A673 (cell line): ENCODE measurements at regions not wholly inside any gene's neighbourhood (a gene's known extent, or its start where the extent isn't known, plus 50 kb on each side); places are given as distances from the start of the nearest gene placed in this dataset.
A peak's percentile ranks its signal among the peaks of the same experiment; 100 is the strongest.

ENCODE experiments used
- BruUV-seq: library from RNA; stranded (reverse); fragments of 400-500 nt; replicated peaks from 2 replicates; lab custom pipeline; 2021; lab: Mats Ljungman, UMichigan
- CTCF ChIA-PET: fragments of 300-600 bp; sonication (Branson Sonifier 250); formaldehyde crosslinking; loops from one replicate; lab custom pipeline; 2022; ENCODE audit warnings: antibody characterized with exemption; lab: Charles Lee
- POLR2A ChIA-PET: fragments of 300-600 bp; sonication (Branson Sonifier 250); formaldehyde crosslinking; loops from one replicate; lab custom pipeline; 2022; ENCODE audit warnings: antibody characterized with exemption; ENCODE audit not compliant: low non-redundant PET; lab: Charles Lee
- DNase-seq: peaks from one replicate; pipeline ENCODE4 v3.0.0-alpha.2; 2015; ENCODE audit warnings: low spot score
- H3K27ac ChIP-seq: fragments of 200-600 bp; sonication (generic); 2 replicates; pipeline ENCODE4 v1.5.1; 2016; ENCODE audit warnings: mixed run types, low read depth, mild to moderate bottlenecking, mixed read lengths, antibody characterized with exemption, low read length; ENCODE audit not compliant: poor library complexity, severe bottlenecking
- H3K27me3 ChIP-seq: fragments of 200-600 bp; sonication (generic); replicated peaks from 2 replicates; pipeline ENCODE4 v1.6.1; 2017; ENCODE audit warnings: mixed run types, low read depth, mild to moderate bottlenecking, mixed read lengths, antibody characterized with exemption, low read length; ENCODE audit not compliant: insufficient read depth, poor library complexity
- H3K36me3 ChIP-seq: fragments of 200-600 bp; sonication (generic); 2 replicates; pipeline ENCODE4 v1.6.1; 2016; ENCODE audit warnings: mixed run types, mild to moderate bottlenecking, mixed read lengths, antibody characterized with exemption, low read length; ENCODE audit not compliant: insufficient read depth, poor library complexity, severe bottlenecking
- H3K4me1 ChIP-seq: fragments of 200-600 bp; sonication (generic); 2 replicates; pipeline ENCODE4 v1.6.1; 2017; ENCODE audit warnings: mixed run types, mild to moderate bottlenecking, mixed read lengths, antibody characterized with exemption, low read length; ENCODE audit not compliant: insufficient read depth, poor library complexity, severe bottlenecking
- H3K4me3 ChIP-seq: fragments of 200-600 bp; sonication (generic); 2 replicates; pipeline ENCODE4 v1.5.1; 2016; ENCODE audit warnings: low read depth, mixed run types, mild to moderate bottlenecking, mixed read lengths, low read length; ENCODE audit not compliant: poor library complexity, severe bottlenecking
- H3K9me3 ChIP-seq: fragments of 200-600 bp; sonication (generic); 2 replicates; pipeline ENCODE4 v1.6.1; 2016; ENCODE audit warnings: mixed run types, low read depth, mild to moderate bottlenecking, mixed read lengths, antibody characterized with exemption, low read length; ENCODE audit not compliant: poor library complexity, severe bottlenecking
- EZH2 ChIP-seq: fragments of 200-600 bp; sonication (generic); IDR thresholded peaks from 2 replicates; pipeline ENCODE4 v1.6.1; 2017; ENCODE audit warnings: borderline replicate concordance, low read depth, mild to moderate bottlenecking, mixed read lengths, antibody characterized with exemption, low read length; ENCODE audit not compliant: poor library complexity, severe bottlenecking
- intact Hi-C: fragments of 100-400 bp; cut with micrococcal nuclease; formaldehyde crosslinking; loops from one replicate; pipeline ENCODE4 v1.10.0; 2022; ENCODE audit not compliant: unreplicated experiment
- TF ChIP-seq, protein P1 (sequence below): fragments of 300-800, 200-600 bp; sonication (generic); conservative IDR thresholded peaks from 2 replicates; pipeline ENCODE4 v1.5.1; 2017; ENCODE audit warnings: low read depth, mild to moderate bottlenecking, antibody characterized with exemption, low read length, moderate library complexity, mixed read lengths

DNA sequence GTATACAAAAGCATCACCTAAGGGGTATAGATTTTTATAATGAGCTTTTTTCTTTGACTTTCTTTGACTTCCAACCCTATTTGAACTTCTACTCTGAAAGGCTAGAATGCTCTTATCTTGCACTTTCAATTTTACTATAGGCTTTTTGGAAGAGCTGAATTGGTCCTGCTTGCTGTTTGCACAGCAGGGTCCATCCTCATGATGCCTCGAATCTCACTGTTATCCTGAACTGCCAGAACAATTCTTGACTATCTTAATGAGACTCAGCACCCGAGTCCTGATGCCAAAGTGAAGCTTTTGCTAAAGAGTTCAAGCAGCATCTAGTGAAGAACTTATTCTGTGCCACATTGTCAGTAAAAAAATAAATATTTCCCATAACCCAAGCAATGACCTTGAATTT, 488.3 kb upstream of the ANO5 start:
- CTCF ChIA-PET, result no interaction called here
- Histone ChIP-seq H3K27me3 (no peaks in the 10 kb centered on the region), H3K9me3 (no peaks in the 10 kb centered on the region), H3K36me3 (no peaks in the 10 kb centered on the region), H3K27ac (no peak overlapping the region), H3K4me3 (no peak overlapping the region), H3K4me1 (peaks cover 3% of the 10 kb centered on the region)
- POLR2A ChIA-PET, result no interaction called here
- DNase-seq, result no peak
- intact Hi-C loops, result no loop called here
- TF ChIP-seq, protein P1, sequence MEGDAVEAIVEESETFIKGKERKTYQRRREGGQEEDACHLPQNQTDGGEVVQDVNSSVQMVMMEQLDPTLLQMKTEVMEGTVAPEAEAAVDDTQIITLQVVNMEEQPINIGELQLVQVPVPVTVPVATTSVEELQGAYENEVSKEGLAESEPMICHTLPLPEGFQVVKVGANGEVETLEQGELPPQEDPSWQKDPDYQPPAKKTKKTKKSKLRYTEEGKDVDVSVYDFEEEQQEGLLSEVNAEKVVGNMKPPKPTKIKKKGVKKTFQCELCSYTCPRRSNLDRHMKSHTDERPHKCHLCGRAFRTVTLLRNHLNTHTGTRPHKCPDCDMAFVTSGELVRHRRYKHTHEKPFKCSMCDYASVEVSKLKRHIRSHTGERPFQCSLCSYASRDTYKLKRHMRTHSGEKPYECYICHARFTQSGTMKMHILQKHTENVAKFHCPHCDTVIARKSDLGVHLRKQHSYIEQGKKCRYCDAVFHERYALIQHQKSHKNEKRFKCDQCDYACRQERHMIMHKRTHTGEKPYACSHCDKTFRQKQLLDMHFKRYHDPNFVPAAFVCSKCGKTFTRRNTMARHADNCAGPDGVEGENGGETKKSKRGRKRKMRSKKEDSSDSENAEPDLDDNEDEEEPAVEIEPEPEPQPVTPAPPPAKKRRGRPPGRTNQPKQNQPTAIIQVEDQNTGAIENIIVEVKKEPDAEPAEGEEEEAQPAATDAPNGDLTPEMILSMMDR, result no peak
- TF ChIP-seq EZH2, result no peak
- BruUV-seq, result no TSS peak

GRCh38 chr11:21707116-21707739, 485.7 kb upstream of the ANO5 start:
- no peaks in the 10 kb centered on the region for H3K9me3 ChIP-seq
- TF ChIP-seq, protein P1, result no peak
- TF ChIP-seq EZH2, result no peak
- H3K4me1 ChIP-seq, result peaks cover 3% of the 10 kb centered on the region
- H3K27me3 ChIP-seq, result no peaks in the 10 kb centered on the region
- no peaks in the 10 kb centered on the region for H3K36me3 ChIP-seq
- ChIA-PET POLR2A (no interaction called here), CTCF (no interaction called here)
- H3K4me3 ChIP-seq, result no peak overlapping the region
- no TSS peak for BruUV-seq
- peak; percentile 7 for DNase-seq
- intact Hi-C loops, result no loop called here
- no peak overlapping the region for H3K27ac ChIP-seq

DNA sequence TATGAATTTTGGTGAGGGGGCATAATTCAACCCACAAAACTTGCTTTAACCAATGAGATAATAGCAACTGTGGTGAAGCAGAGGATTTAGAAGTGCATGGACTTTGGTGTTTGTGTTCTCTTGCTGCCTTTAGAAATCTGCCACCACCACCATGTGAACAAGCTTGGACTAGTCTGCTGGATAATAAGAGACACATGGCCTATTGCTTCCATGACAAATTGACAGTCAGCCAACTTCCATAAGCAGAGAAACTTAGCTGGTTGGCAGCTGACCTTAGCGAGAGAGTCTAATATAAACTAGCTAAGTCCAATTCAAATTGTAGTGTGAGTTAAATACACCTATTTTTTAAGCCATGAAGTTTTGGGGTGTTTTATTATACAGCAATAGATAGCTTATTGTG, 482.1 kb upstream of the ANO5 start:
- Histone ChIP-seq H3K4me3 (no peak overlapping the region), H3K9me3 (no peaks in the 10 kb centered on the region), H3K4me1 (peaks cover 3% of the 10 kb centered on the region), H3K36me3 (no peaks in the 10 kb centered on the region), H3K27me3 (no peaks in the 10 kb centered on the region), H3K27ac (no peak overlapping the region)
- DNase-seq, result peak; percentile 24
- ChIA-PET CTCF (no interaction called here), POLR2A (interaction anchor here (0.6 kb wide), 1 partner anchor 31 kb away, joined by 4 read pairs; no protein-coding TSS in a partner anchor)
- no peak for TF ChIP-seq EZH2
- TF ChIP-seq, protein P1, result no peak
- intact Hi-C loops, result no loop called here
- BruUV-seq, result no TSS peak
